ENCODE measurements at regions not wholly inside any gene's neighbourhood (a gene's known extent, or its start where the extent isn't known, plus 50 kb on each side); places are given as distances from the start of the nearest gene placed in this dataset.

- no peak for DNase-seq (ENCODE audit: low spot score)
Measured at GRCh38 chr16:26295625-26296304, 604.0 kb downstream of the HS3ST4 start.

GRCh38 chr16:26301516-26301915, 609.8 kb downstream of the HS3ST4 start:
- no peak for DNase-seq (ENCODE audit: low spot score)

- DNase-seq (ENCODE audit: low spot score): no peak
Measured at GRCh38 chr16:26316683-26317464, 625.1 kb downstream of the HS3ST4 start.

GRCh38 chr16:26317885-26318284, 626.1 kb downstream of the HS3ST4 start:
- no peak for DNase-seq (ENCODE audit: low spot score)

GRCh38 chr16:26330654-26331053, 638.9 kb downstream of the HS3ST4 start:
- no peak for DNase-seq (ENCODE audit: low spot score)

GRCh38 chr16:26334218-26335111, 642.7 kb downstream of the HS3ST4 start:
- DNase-seq (ENCODE audit: low spot score): no peak

- no peak for DNase-seq (ENCODE audit: low spot score)
Measured at GRCh38 chr16:26335236-26335853, 643.6 kb downstream of the HS3ST4 start.

GRCh38 chr16:26342621-26343020, 650.9 kb downstream of the HS3ST4 start:
- no peak for DNase-seq (ENCODE audit: low spot score)

- no peak for DNase-seq (ENCODE audit: low spot score)
Measured at GRCh38 chr16:26344240-26344776, 652.5 kb downstream of the HS3ST4 start.

- DNase-seq (ENCODE audit: low spot score): no peak
Measured at GRCh38 chr16:26344976-26345375, 653.2 kb downstream of the HS3ST4 start.

- no peak for DNase-seq (ENCODE audit: low spot score)
Measured at GRCh38 chr16:26345966-26346365, 654.2 kb downstream of the HS3ST4 start.

GRCh38 chr16:26348095-26348494, 656.3 kb downstream of the HS3ST4 start:
- DNase-seq (ENCODE audit: low spot score): no peak

- DNase-seq (ENCODE audit: low spot score): no peak
Measured at GRCh38 chr16:26360867-26361266, 669.1 kb downstream of the HS3ST4 start.

- no peak for DNase-seq (ENCODE audit: low spot score)
Measured at GRCh38 chr16:26363581-26363980, 671.8 kb downstream of the HS3ST4 start.

- no peak for DNase-seq (ENCODE audit: low spot score)
Measured at GRCh38 chr16:26365161-26365940, 673.6 kb downstream of the HS3ST4 start.

- no peak for DNase-seq (ENCODE audit: low spot score)
Measured at GRCh38 chr16:26371349-26371869, 679.6 kb downstream of the HS3ST4 start.

- no peak for DNase-seq (ENCODE audit: low spot score)
Measured at GRCh38 chr16:26374279-26374925, 682.6 kb downstream of the HS3ST4 start.

GRCh38 chr16:26382586-26382985, 684.1 kb upstream of the C16orf82 start:
- no peak for DNase-seq (ENCODE audit: low spot score)

- no peak for DNase-seq (ENCODE audit: low spot score)
Measured at GRCh38 chr16:26386096-26386495, 680.6 kb upstream of the C16orf82 start.

- no peak for DNase-seq (ENCODE audit: low spot score)
Measured at GRCh38 chr16:26391833-26392232, 674.9 kb upstream of the C16orf82 start.
